GM13977 (cell line): ENCODE measurements at regions not wholly inside any gene's neighbourhood (a gene's known extent, or its start where the extent isn't known, plus 50 kb on each side); places are given as distances from the start of the nearest gene placed in this dataset.

Experiments
- DNase-seq: peaks from one replicate; pipeline ENCODE4 v3.0.0; 2012; ENCODE audit warnings: low spot score
- in situ Hi-C: fragments of 300-500 bp; cut with MboI; formaldehyde crosslinking; loops from one replicate; pipeline ENCODE4 v1.12.0; 2022; ENCODE audit warnings: low sequenced_read_pairs, low pct_unique_long_range_greater_than_20kb, mixed read lengths, inconsistent platforms; ENCODE audit not compliant: unreplicated experiment
- TF ChIP-seq, protein P1 (sequence below): IDR thresholded peaks from 2 replicates; pipeline ENCODE4 v1.5.1; 2012; ENCODE audit warnings: mild to moderate bottlenecking, control low read depth; ENCODE audit not compliant: insufficient read depth; ENCODE audit errors: extremely low read depth, missing control alignments

GRCh38 chr2:217060516-217060915 lies 200.7 kb upstream of the TNP1 start:
- DNase-seq: no peak
- TF ChIP-seq, protein P1, sequence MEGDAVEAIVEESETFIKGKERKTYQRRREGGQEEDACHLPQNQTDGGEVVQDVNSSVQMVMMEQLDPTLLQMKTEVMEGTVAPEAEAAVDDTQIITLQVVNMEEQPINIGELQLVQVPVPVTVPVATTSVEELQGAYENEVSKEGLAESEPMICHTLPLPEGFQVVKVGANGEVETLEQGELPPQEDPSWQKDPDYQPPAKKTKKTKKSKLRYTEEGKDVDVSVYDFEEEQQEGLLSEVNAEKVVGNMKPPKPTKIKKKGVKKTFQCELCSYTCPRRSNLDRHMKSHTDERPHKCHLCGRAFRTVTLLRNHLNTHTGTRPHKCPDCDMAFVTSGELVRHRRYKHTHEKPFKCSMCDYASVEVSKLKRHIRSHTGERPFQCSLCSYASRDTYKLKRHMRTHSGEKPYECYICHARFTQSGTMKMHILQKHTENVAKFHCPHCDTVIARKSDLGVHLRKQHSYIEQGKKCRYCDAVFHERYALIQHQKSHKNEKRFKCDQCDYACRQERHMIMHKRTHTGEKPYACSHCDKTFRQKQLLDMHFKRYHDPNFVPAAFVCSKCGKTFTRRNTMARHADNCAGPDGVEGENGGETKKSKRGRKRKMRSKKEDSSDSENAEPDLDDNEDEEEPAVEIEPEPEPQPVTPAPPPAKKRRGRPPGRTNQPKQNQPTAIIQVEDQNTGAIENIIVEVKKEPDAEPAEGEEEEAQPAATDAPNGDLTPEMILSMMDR: no peak
- in situ Hi-C loops: no loop called here

GRCh38 chr2:217058791-217059755 lies 199.2 kb upstream of the TNP1 start:
- no peak for DNase-seq
- TF ChIP-seq, protein P1: no peak
- in situ Hi-C loops: no loop called here

DNA sequence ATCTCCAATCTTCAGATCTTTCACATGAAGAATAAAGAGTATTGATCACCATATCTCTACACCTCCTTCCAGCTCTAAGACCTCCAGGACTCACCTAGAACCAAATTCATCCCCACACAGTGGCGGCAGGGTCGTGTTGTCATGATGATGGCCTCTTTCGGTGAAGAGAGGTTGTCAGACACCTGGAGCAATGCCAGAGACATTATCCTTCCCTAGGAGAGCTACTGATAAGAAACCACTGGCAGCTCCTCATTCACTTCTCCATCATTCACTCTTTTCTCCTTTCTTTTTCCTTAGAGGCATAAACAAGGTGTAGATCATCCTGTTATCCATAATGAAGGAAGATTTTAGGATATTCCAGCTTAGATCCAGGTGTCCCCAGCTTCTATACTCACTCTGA lies 197.9 kb upstream of the TNP1 start:
- TF ChIP-seq, protein P1: no peak
- no peak for DNase-seq
- in situ Hi-C loops: no loop called here

GRCh38 chr2:217055624-217056023 lies 195.8 kb upstream of the TNP1 start:
- TF ChIP-seq, protein P1: no peak
- in situ Hi-C loops: no loop called here

DNA sequence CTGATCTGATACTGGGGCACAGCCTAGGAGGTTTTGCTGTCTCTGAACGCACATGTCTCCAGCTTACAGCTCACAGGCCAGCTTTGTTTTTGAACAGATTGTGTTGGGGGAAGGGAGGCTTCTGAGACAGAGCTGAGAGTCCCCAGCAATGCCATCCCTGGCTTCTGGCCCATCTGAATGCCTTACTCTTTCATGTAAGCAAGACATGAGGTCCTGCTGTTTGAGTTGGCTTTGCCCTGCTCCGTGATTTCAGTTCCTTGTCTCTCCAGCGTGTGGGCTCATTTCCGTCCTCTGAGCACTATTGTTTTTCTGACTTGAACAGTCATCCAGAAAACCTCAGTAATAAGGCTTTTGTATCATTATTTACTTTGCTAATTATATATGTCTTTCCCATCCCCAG lies 194.9 kb upstream of the TNP1 start:
- in situ Hi-C loops: no loop called here
- no peak for DNase-seq
- TF ChIP-seq, protein P1: no peak

More at GRCh38 chr2:217055624-217056023, 195.8 kb upstream of the TNP1 start:
- DNase-seq: no peak

GRCh38 chr2:217052856-217053577 lies 193.2 kb upstream of the TNP1 start:
- TF ChIP-seq, protein P1: no peak
- no peak for DNase-seq
- in situ Hi-C loops: no loop called here
